Neural progenitor cell (in vitro differentiated cells): ENCODE measurements at regions not wholly inside any gene's neighbourhood (a gene's known extent, or its start where the extent isn't known, plus 50 kb on each side); places are given as distances from the start of the nearest gene placed in this dataset.
A peak's percentile ranks its signal among the peaks of the same experiment; 100 is the strongest.

Experiments used
- DNase-seq: peaks from one replicate; pipeline ENCODE4 v3.0.0-alpha.2; 2016; ENCODE audit warnings: low spot score
- H2AFZ ChIP-seq: fragments of 200-600 bp; sonication (generic); replicated peaks from 2 replicates; pipeline ENCODE4 v1.6.1; 2016; ENCODE audit warnings: antibody characterized with exemption
- H3F3A ChIP-seq: fragments of 200-600 bp; sonication (generic); 2 replicates; pipeline ENCODE4 v1.6.1; 2016; ENCODE audit warnings: antibody characterized with exemption, low read depth
- H3K27ac ChIP-seq: fragments of 200-600 bp; sonication (generic); 2 replicates; pipeline ENCODE4 v1.5.1; 2016; ENCODE audit warnings: mild to moderate bottlenecking
- H3K27me3 ChIP-seq: fragments of 200-600 bp; sonication (generic); 2 replicates; pipeline ENCODE4 v1.6.1; 2016; ENCODE audit warnings: mild to moderate bottlenecking, moderate library complexity
- H3K36me3 ChIP-seq: fragments of 200-600 bp; sonication (generic); 2 replicates; pipeline ENCODE4 v1.5.1; 2016
- H3K4me1 ChIP-seq: fragments of 200-600 bp; sonication (generic); 2 replicates; pipeline ENCODE4 v1.6.1; 2016; ENCODE audit warnings: mixed run types
- H3K4me2 ChIP-seq: fragments of 200-600 bp; sonication (generic); 2 replicates; pipeline ENCODE4 v1.6.1; 2016
- H3K4me3 ChIP-seq: fragments of 200-600 bp; sonication (generic); 2 replicates; pipeline ENCODE4 v1.5.1; 2016
- H3K79me2 ChIP-seq: fragments of 200-600 bp; sonication (generic); 2 replicates; pipeline ENCODE4 v1.6.1; 2016; ENCODE audit warnings: low read depth
- H3K9ac ChIP-seq: fragments of 200-600 bp; sonication (generic); 2 replicates; pipeline ENCODE4 v1.6.1; 2016
- H3K9me3 ChIP-seq: fragments of 200-600 bp; sonication (generic); 2 replicates; pipeline ENCODE4 v1.5.1; 2016; ENCODE audit warnings: low read depth
- H4K20me1 ChIP-seq: fragments of 200-600 bp; sonication (generic); 2 replicates; pipeline ENCODE4 v1.6.1; 2016; ENCODE audit warnings: low read depth
- H3K27ac Mint-ChIP-seq: 3 replicates; pipeline ENCODE4 v1.8.0; 2021; ENCODE audit warnings: mixed read lengths
- H3K27me3 Mint-ChIP-seq: 2 replicates; pipeline ENCODE4 v1.8.0; 2022; ENCODE audit warnings: low read depth, mild to moderate bottlenecking, inconsistent platforms, moderate library complexity, mixed read lengths; ENCODE audit not compliant: insufficient read depth
- H3K36me3 Mint-ChIP-seq: 3 replicates; pipeline ENCODE4 v1.8.0; 2021; ENCODE audit warnings: mixed read lengths
- H3K4me1 Mint-ChIP-seq: 3 replicates; pipeline ENCODE4 v1.8.0; 2021; ENCODE audit warnings: mixed read lengths
- H3K4me3 Mint-ChIP-seq: 3 replicates; pipeline ENCODE4 v1.8.0; 2021; ENCODE audit warnings: mild to moderate bottlenecking, moderate library complexity, mixed read lengths
- H3K9me3 Mint-ChIP-seq: 3 replicates; pipeline ENCODE4 v1.8.0; 2020; ENCODE audit warnings: mixed read lengths
- EZH2 ChIP-seq: fragments of 200-600 bp; sonication (generic); IDR thresholded peaks from 2 replicates; pipeline ENCODE4 v1.6.1; 2017; ENCODE audit warnings: antibody characterized with exemption, mild to moderate bottlenecking, moderate library complexity
- EZH2phosphoT487 ChIP-seq: fragments of 200-600 bp; sonication (generic); IDR thresholded peaks from 2 replicates; pipeline ENCODE4 v1.6.1; 2017; ENCODE audit warnings: antibody characterized with exemption
- TF ChIP-seq, protein P1 (sequence below): fragments of 200-600 bp; sonication (generic); IDR thresholded peaks from 2 replicates; pipeline ENCODE4 v1.5.1; 2017; ENCODE audit warnings: antibody characterized with exemption, mild to moderate bottlenecking

DNA sequence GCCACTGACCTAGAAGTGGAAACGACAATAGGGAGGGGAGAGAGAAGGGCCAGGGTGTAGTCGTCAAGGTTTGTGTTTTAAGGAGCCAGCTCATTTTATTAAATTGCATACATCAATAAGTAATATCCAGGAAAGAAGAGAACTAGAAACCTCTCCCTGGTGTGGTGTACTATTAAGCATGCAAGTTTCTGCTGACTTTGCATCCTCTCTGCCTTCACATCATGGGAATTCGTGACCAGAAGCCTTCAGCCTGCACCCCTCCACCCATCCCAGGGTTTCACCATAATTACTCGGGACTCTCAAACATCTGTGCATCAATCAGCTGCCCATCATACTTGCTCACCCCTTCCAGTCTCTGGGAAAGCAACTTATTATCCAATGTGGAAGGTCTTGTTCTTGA is 70.9 kb upstream of the UBE3A start:
- H3K9me3 Mint-ChIP-seq: no peaks in the 10 kb centered on the region
- Histone ChIP-seq H3K79me2 (no peaks in the 10 kb centered on the region), H3K36me3 (no peaks in the 10 kb centered on the region), H3K4me3 (no peak overlapping the region), H3K4me2 (no peak overlapping the region), H3K4me1 (peaks cover 11% of the 10 kb centered on the region), H3K27ac (no peak overlapping the region), H4K20me1 (no peaks in the 10 kb centered on the region), H3K9me3 (no peaks in the 10 kb centered on the region), H3K27me3 (no peaks in the 10 kb centered on the region), H3K9ac (no peak overlapping the region), H3F3A (no peaks in the 10 kb centered on the region), H2AFZ (no peak overlapping the region)
- no peak overlapping the region for H3K27ac Mint-ChIP-seq
- TF ChIP-seq EZH2phosphoT487 (no peak), EZH2 (no peak)
- TF ChIP-seq, protein P1, sequence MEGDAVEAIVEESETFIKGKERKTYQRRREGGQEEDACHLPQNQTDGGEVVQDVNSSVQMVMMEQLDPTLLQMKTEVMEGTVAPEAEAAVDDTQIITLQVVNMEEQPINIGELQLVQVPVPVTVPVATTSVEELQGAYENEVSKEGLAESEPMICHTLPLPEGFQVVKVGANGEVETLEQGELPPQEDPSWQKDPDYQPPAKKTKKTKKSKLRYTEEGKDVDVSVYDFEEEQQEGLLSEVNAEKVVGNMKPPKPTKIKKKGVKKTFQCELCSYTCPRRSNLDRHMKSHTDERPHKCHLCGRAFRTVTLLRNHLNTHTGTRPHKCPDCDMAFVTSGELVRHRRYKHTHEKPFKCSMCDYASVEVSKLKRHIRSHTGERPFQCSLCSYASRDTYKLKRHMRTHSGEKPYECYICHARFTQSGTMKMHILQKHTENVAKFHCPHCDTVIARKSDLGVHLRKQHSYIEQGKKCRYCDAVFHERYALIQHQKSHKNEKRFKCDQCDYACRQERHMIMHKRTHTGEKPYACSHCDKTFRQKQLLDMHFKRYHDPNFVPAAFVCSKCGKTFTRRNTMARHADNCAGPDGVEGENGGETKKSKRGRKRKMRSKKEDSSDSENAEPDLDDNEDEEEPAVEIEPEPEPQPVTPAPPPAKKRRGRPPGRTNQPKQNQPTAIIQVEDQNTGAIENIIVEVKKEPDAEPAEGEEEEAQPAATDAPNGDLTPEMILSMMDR: no peak
- H3K4me1 Mint-ChIP-seq: peaks cover 29% of the 10 kb centered on the region
- H3K4me3 Mint-ChIP-seq: no peak overlapping the region
- no peaks in the 10 kb centered on the region for H3K36me3 Mint-ChIP-seq
- H3K27me3 Mint-ChIP-seq: peaks cover 5% of the 10 kb centered on the region
- DNase-seq: no peak

DNA sequence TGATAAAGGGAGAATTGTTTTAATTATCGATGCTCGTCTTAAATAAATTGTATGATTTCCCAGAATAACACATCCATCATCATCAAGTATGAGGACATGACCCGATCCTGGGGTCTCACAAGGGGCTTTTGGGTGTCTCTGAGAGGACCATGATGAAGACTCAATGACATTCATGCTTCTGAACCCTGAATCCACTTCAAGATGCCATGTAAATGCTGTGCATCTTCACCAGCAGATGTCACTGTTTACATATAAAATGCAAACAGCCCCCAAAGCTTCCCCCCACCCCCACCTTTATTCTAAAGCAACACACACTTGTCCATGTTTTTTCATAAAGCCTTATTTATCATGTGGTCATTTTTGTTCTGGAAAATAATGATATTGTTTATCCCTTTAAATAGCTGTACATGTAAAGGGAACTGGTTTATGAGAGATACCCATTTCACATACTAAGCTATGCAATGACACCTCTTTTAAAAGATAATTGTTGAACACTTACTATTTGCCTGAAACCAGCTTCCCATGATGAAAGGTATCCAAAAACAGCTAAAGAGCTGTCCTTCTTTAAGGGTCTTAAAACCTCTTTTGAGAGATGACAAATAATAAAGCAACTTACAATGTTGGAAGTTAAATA is 69.7 kb upstream of the UBE3A start:
- H3K4me3 Mint-ChIP-seq: no peak overlapping the region
- Histone ChIP-seq H3K36me3 (no peaks in the 10 kb centered on the region), H3K4me2 (no peak overlapping the region), H2AFZ (no peak overlapping the region), H3K79me2 (no peaks in the 10 kb centered on the region), H3K27ac (no peak overlapping the region), H3F3A (no peaks in the 10 kb centered on the region), H3K4me1 (peaks cover 11% of the 10 kb centered on the region), H3K4me3 (no peak overlapping the region), H4K20me1 (no peaks in the 10 kb centered on the region), H3K9me3 (no peaks in the 10 kb centered on the region), H3K27me3 (no peaks in the 10 kb centered on the region), H3K9ac (no peak overlapping the region)
- TF ChIP-seq, protein P1: peak; percentile 92
- TF ChIP-seq EZH2phosphoT487 (no peak), EZH2 (no peak)
- H3K9me3 Mint-ChIP-seq: peaks cover 4% of the 10 kb centered on the region
- no peak overlapping the region for H3K27ac Mint-ChIP-seq
- peaks cover 29% of the 10 kb centered on the region for H3K4me1 Mint-ChIP-seq
- H3K36me3 Mint-ChIP-seq: no peaks in the 10 kb centered on the region
- DNase-seq: peak; percentile 68
- H3K27me3 Mint-ChIP-seq: peaks cover 2% of the 10 kb centered on the region

DNA sequence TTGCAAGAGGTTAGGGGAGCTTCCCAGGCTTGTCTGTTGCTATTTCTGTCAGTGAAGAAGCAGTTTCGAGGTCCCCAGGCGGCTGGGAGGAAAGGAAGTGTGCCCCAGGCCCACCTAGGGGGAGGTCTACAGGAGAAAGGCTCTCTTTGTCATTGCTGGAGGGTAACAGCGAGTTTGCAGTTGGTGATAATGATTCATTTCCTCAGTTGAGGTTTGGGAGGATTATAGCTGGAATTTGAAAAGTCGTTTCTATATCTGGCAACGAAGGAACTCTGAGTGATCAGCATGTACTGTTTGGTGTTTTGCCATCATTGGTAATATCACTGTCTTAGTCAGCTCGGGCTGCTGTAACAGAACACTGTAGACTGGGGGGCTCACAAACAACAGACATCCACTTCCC is 65.5 kb upstream of the UBE3A start:
- Histone ChIP-seq H3K4me1 (peaks cover 11% of the 10 kb centered on the region), H3K27me3 (no peaks in the 10 kb centered on the region), H3K36me3 (no peaks in the 10 kb centered on the region), H3K9me3 (no peaks in the 10 kb centered on the region), H4K20me1 (no peaks in the 10 kb centered on the region), H2AFZ (no peak overlapping the region), H3F3A (no peaks in the 10 kb centered on the region), H3K9ac (no peak overlapping the region), H3K4me2 (no peak overlapping the region), H3K79me2 (no peaks in the 10 kb centered on the region), H3K27ac (no peak overlapping the region), H3K4me3 (no peak overlapping the region)
- Mint-ChIP-seq H3K9me3 (peaks cover 4% of the 10 kb centered on the region), H3K4me1 (peaks cover 19% of the 10 kb centered on the region), H3K4me3 (no peak overlapping the region), H3K36me3 (no peaks in the 10 kb centered on the region), H3K27me3 (peaks cover 4% of the 10 kb centered on the region), H3K27ac (no peak overlapping the region)
- no peak for DNase-seq
- TF ChIP-seq EZH2: no peak
- no peak for TF ChIP-seq EZH2phosphoT487
- TF ChIP-seq, protein P1: no peak
